Ovary (tissue), 7 donors: ENCODE measurements at regions not wholly inside any gene's neighbourhood (a gene's known extent, or its start where the extent isn't known, plus 50 kb on each side); places are given as distances from the start of the nearest gene placed in this dataset.
"Not testable (repeated sequence)": the region's sequence is repeated elsewhere in the genome, so short reads cannot be mapped to it uniquely, and the experiment has no call there.

Source experiments
- DNase-seq, 5 donors: peaks; one replicate each; pipeline ENCODE4 v3.0.0-alpha.2; 2019 to 2020
- H3K27ac ChIP-seq, 2 donors: fragments of 200-600 bp; one replicate each; pipeline versions ENCODE4 v1.5.1 to v1.8.0; 2019 to 2022
- H3K27me3 ChIP-seq: fragments of 200-600 bp; one replicate; pipeline ENCODE4 v1.8.0; 2022
- H3K36me3 ChIP-seq: fragments of 200-600 bp; sonication (generic); one replicate; pipeline ENCODE4 v1.5.1; 2019
- H3K4me1 ChIP-seq: one replicate; pipeline ENCODE4 v1.8.1; 2013; ENCODE audit warnings: mild to moderate bottlenecking, moderate library complexity; ENCODE audit not compliant: insufficient read depth
- H3K4me3 ChIP-seq: fragments of 200-600 bp; sonication (generic); one replicate; pipeline ENCODE4 v1.5.1; 2017
- H3K9me3 ChIP-seq, 2 donors: fragments of 200-600 bp in 1 of 2; sonication (generic) in 1 of 2; one replicate each; pipeline versions ENCODE4 v1.5.1 to v1.8.1; 2013 to 2019; ENCODE audit warnings: mild to moderate bottlenecking in 1 of 2, moderate library complexity in 1 of 2
- CTCF ChIP-seq, 3 donors: fragments of 450-650 bp in 2 of 3; fragments of 200-600 bp in 1 of 3; IDR thresholded peaks; one replicate each; pipeline versions ENCODE4 v1.5.1 to v1.8.0; 2016 to 2022; ENCODE audit warnings: antibody characterized with exemption in 3 of 3, mild to moderate bottlenecking in 1 of 3
- EP300 ChIP-seq: sonication (generic); formaldehyde crosslinking; IDR thresholded peaks from one replicate; pipeline ENCODE4 v1.6.1; 2017; ENCODE audit warnings: antibody characterized with exemption
- POLR2A ChIP-seq: fragments of 450-650 bp; IDR thresholded peaks from one replicate; pipeline ENCODE4 v1.6.1; 2017; ENCODE audit warnings: antibody characterized with exemption, mild to moderate bottlenecking, moderate library complexity
- WGBS, 3 donors: extraction: QIAGEN DNeasy Blood & Tissue Kit in 1 of 3; methylation state at CpG; one replicate each; pipeline versions ENCODE4 v1.1.5 to v1.1.7; 2013 to 2017; 5-methylcytosine and 5-hydroxymethylcytosine counted together
- intact Hi-C, 4 donors: fragments of 100-400 bp; cut with DNase I; formaldehyde crosslinking; loops; one replicate each; pipeline versions ENCODE4 v1.11.0 to v1.15.1; 2022 to 2023
- donor health status: DM: no; HTN: no; CAD: no; lungs with moderate emphysema.
- donor health status: DM: no; HTN: no; CAD: no.
- donor health status: Bipolar disorder and iron deficiency.
- donor health status: DM: no; HTN: no; CAD: no.
- donor health status: DM: yes; HTN: yes; CAD: no.

- Histone ChIP-seq H3K36me3 (no peaks in the 10 kb centered on the region), H3K9me3 (peaks cover 0 to 3% of the 10 kb centered on the region in 2 donors), H3K27ac (no peak overlapping the region), H3K4me3 (no peak overlapping the region), H3K27me3 (no peaks in the 10 kb centered on the region), H3K4me1 (no peaks in the 10 kb centered on the region)
- intact Hi-C loops, result no loop called here
- DNase-seq, result no peak
- TF ChIP-seq POLR2A (no peak), CTCF (IDR thresholded peaks at IDR 0.05) (no peak), EP300 (no peak)
- WGBS, 3 donors, result 77 to 89% (median 88%) methylated on average over 2 of the region's 2 CpGs
These were observed 62.3 kb upstream of the RELL1 start for GRCh38 chr4:37748485-37748884.

- DNase-seq, result no peak
- H3K36me3 ChIP-seq, result no peaks in the 10 kb centered on the region
- no peak for TF ChIP-seq EP300
- no peak for TF ChIP-seq POLR2A
- no peak for TF ChIP-seq CTCF (IDR thresholded peaks at IDR 0.05)
- intact Hi-C loops, result no loop called here
- H3K27ac ChIP-seq, result no peak overlapping the region
- H3K4me3 ChIP-seq, result no peak overlapping the region
- no peaks in the 10 kb centered on the region for H3K4me1 ChIP-seq
- 73 to 85% (median 74%) methylated on average over 6 of the region's 6 CpGs for WGBS, 3 donors
- peaks cover 0 to 3% of the 10 kb centered on the region in 2 donors for H3K9me3 ChIP-seq
- no peaks in the 10 kb centered on the region for H3K27me3 ChIP-seq
These were observed 61.7 kb upstream of the RELL1 start for GRCh38 chr4:37747772-37748330.

GRCh38 chr4:37746852-37747251, 60.7 kb upstream of the RELL1 start:
- intact Hi-C loops, H3K9me3 ChIP-seq, H3K4me3 ChIP-seq, DNase-seq, H3K4me1 ChIP-seq, H3K36me3 ChIP-seq, H3K27me3 ChIP-seq, H3K27ac ChIP-seq: not testable (repeated sequence)
- 86 to 97% (median 96%) methylated on average over 5 of the region's 5 CpGs for WGBS, 3 donors

GRCh38 chr4:37745946-37746345, 59.8 kb upstream of the RELL1 start:
- no peak overlapping the region for H3K27ac ChIP-seq
- intact Hi-C loops, result no loop called here
- no peaks in the 10 kb centered on the region for H3K4me1 ChIP-seq
- H3K4me3 ChIP-seq, result no peak overlapping the region
- peaks cover 0 to 3% of the 10 kb centered on the region in 2 donors for H3K9me3 ChIP-seq
- no peaks in the 10 kb centered on the region for H3K27me3 ChIP-seq
- no peaks in the 10 kb centered on the region for H3K36me3 ChIP-seq
- no peak for TF ChIP-seq EP300
- TF ChIP-seq POLR2A, result no peak
- DNase-seq, result no peak

GRCh38 chr4:37742149-37742548, 56.0 kb upstream of the RELL1 start:
- H3K36me3 ChIP-seq, result no peaks in the 10 kb centered on the region
- WGBS, 3 donors, result 36 to 93% (median 88%) methylated on average over 1 of the region's 1 CpG
- intact Hi-C loops, result no loop called here
- no peaks in the 10 kb centered on the region for H3K27me3 ChIP-seq
- H3K4me1 ChIP-seq, result no peaks in the 10 kb centered on the region
- TF ChIP-seq EP300 (no peak), POLR2A (no peak), CTCF (IDR thresholded peaks at IDR 0.05) (no peak)
- H3K9me3 ChIP-seq, result peaks cover 0 to 3% of the 10 kb centered on the region in 2 donors
- no peak overlapping the region for H3K27ac ChIP-seq
- DNase-seq, result no peak
- no peak overlapping the region for H3K4me3 ChIP-seq

GRCh38 chr4:37741564-37741963, 55.4 kb upstream of the RELL1 start:
- Histone ChIP-seq H3K4me3 (no peak overlapping the region), H3K36me3 (no peaks in the 10 kb centered on the region), H3K9me3 (peaks cover 0 to 3% of the 10 kb centered on the region in 2 donors), H3K27me3 (no peaks in the 10 kb centered on the region), H3K4me1 (no peaks in the 10 kb centered on the region), H3K27ac (no peak overlapping the region)
- no peak for DNase-seq
- intact Hi-C loops, result no loop called here
- WGBS, 3 donors, result 95 to 97% (median 95%) methylated on average over 4 of the region's 4 CpGs
- no peak for TF ChIP-seq POLR2A
- no peak for TF ChIP-seq CTCF (IDR thresholded peaks at IDR 0.05)
- no peak for TF ChIP-seq EP300
